ENCODE measurements at regions not wholly inside any gene's neighbourhood (a gene's known extent, or its start where the extent isn't known, plus 50 kb on each side); places are given as distances from the start of the nearest gene placed in this dataset.

GRCh38 chr6:23531666-23532065 is 594.3 kb upstream of the NRSN1 start:
- TF ChIP-seq CTCF (IDR thresholded peaks at IDR 0.05; ENCODE audit: poor library complexity) (no peak), EZH2phosphoT487 (IDR thresholded peaks at IDR 0.05; ENCODE audit: low read depth, severe bottlenecking, unreplicated experiment) (no peak), EZH2 (IDR thresholded peaks at IDR 0.05; ENCODE audit: borderline replicate concordance) (no peak)
